OCI-LY3 (cell line): ENCODE measurements at regions not wholly inside any gene's neighbourhood (a gene's known extent, or its start where the extent isn't known, plus 50 kb on each side); places are given as distances from the start of the nearest gene placed in this dataset.

Source experiments
- H2AFZ ChIP-seq: fragments of 200-600, 300-600 bp; shearing (Covaris generic); 2 replicates; pipeline ENCODE4 v1.6.0; 2014; ENCODE audit warnings: antibody characterized with exemption, low read depth, low read length
- H3K27ac ChIP-seq: fragments of 200-600, 300-600 bp; sonication (generic); 2 replicates; pipeline ENCODE4 v1.5.1; 2014; ENCODE audit warnings: mild to moderate bottlenecking, low read length, moderate library complexity, mixed read lengths
- H3K27me3 ChIP-seq: fragments of 200-600, 300-600 bp; sonication (generic); 2 replicates; pipeline ENCODE4 v1.6.1; 2014; ENCODE audit warnings: low read depth, low read length, mixed read lengths
- H3K36me3 ChIP-seq: fragments of 200-600, 300-600 bp; sonication (generic); replicated peaks from 2 replicates; pipeline ENCODE3; 2014; ENCODE audit warnings: low read depth, low read length, mixed read lengths
- H3K4me1 ChIP-seq: fragments of 300-600, 200-600 bp; sonication (generic); 2 replicates; pipeline ENCODE4 v1.6.1; 2014; ENCODE audit warnings: low read length, mixed read lengths
- H3K4me2 ChIP-seq: fragments of 200-600, 300-600 bp; sonication (generic); 2 replicates; pipeline ENCODE4 v1.6.1; 2014; ENCODE audit warnings: low read length, mixed read lengths
- H3K4me3 ChIP-seq: fragments of 300-600, 200-600 bp; sonication (generic); 2 replicates; pipeline ENCODE4 v1.5.1; 2014; ENCODE audit warnings: antibody characterized with exemption, mild to moderate bottlenecking, low read length, moderate library complexity
- H3K79me2 ChIP-seq: fragments of 300-600, 200-600 bp; shearing (Covaris generic); 2 replicates; pipeline ENCODE4 v1.6.1; 2014; ENCODE audit warnings: mild to moderate bottlenecking, low read length, mixed read lengths
- H3K9ac ChIP-seq: fragments of 300-600, 200-600 bp; shearing (Covaris generic); 2 replicates; pipeline ENCODE4 v1.6.0; 2014; ENCODE audit warnings: mild to moderate bottlenecking, low read length, moderate library complexity
- H3K9me3 ChIP-seq: fragments of 200-600, 300-600 bp; shearing (Covaris generic); 2 replicates; pipeline ENCODE4 v1.6.1; 2014; ENCODE audit warnings: low read length, mixed read lengths; ENCODE audit not compliant: insufficient read depth
- H4K20me1 ChIP-seq: fragments of 200-600, 300-600 bp; sonication (generic); 2 replicates; pipeline ENCODE4 v1.6.1; 2016; ENCODE audit warnings: low read length, mixed read lengths; ENCODE audit not compliant: insufficient read depth
- EZH2phosphoT487 ChIP-seq: fragments of 200-600 bp; shearing (Covaris generic); IDR thresholded peaks from 2 replicates; pipeline ENCODE4 v1.6.1; 2018; ENCODE audit warnings: antibody characterized with exemption, mixed run types, low read depth
- TF ChIP-seq, protein P1 (sequence below): fragments of 200-600, 300-600 bp; sonication (generic); IDR thresholded peaks from 2 replicates; pipeline ENCODE4 v1.5.1; 2014; ENCODE audit warnings: antibody characterized with exemption, low read length, low read depth

DNA sequence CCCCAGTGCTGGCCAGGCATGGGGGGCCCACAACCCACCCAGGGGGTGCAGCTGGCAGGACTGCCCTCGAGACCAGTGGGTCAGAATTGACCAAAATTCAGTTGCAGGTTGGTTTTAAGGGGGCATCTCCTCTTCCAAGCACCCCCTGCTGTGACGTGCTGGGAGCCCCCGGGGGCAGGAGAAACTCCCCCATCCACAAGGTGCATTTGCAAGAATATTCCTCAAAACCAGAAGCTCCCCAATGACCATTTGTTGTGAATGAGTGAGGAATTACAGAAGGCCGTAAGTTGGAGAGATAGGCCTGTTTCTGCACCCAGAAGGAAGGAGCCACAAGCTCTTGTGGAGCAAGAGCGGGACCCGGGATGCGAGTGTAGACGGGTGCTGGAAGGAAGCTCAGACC, 414.5 kb downstream of the BRD1 start:
- Histone ChIP-seq H3K27me3 (peaks cover 8% of the 10 kb centered on the region; the same call in 1 of the 2 replicates), H3K4me1 (no peaks in the 10 kb centered on the region), H3K27ac (no peak overlapping the region), H4K20me1 (no peaks in the 10 kb centered on the region), H2AFZ (no peak overlapping the region), H3K79me2 (no peaks in the 10 kb centered on the region), H3K9ac (no peak overlapping the region), H3K4me3 (no peak overlapping the region), H3K9me3 (no peaks in the 10 kb centered on the region), H3K4me2 (no peak overlapping the region), H3K36me3 (no peaks in the 10 kb centered on the region)
- TF ChIP-seq EZH2phosphoT487: no peak
- TF ChIP-seq, protein P1, sequence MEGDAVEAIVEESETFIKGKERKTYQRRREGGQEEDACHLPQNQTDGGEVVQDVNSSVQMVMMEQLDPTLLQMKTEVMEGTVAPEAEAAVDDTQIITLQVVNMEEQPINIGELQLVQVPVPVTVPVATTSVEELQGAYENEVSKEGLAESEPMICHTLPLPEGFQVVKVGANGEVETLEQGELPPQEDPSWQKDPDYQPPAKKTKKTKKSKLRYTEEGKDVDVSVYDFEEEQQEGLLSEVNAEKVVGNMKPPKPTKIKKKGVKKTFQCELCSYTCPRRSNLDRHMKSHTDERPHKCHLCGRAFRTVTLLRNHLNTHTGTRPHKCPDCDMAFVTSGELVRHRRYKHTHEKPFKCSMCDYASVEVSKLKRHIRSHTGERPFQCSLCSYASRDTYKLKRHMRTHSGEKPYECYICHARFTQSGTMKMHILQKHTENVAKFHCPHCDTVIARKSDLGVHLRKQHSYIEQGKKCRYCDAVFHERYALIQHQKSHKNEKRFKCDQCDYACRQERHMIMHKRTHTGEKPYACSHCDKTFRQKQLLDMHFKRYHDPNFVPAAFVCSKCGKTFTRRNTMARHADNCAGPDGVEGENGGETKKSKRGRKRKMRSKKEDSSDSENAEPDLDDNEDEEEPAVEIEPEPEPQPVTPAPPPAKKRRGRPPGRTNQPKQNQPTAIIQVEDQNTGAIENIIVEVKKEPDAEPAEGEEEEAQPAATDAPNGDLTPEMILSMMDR: no peak

DNA sequence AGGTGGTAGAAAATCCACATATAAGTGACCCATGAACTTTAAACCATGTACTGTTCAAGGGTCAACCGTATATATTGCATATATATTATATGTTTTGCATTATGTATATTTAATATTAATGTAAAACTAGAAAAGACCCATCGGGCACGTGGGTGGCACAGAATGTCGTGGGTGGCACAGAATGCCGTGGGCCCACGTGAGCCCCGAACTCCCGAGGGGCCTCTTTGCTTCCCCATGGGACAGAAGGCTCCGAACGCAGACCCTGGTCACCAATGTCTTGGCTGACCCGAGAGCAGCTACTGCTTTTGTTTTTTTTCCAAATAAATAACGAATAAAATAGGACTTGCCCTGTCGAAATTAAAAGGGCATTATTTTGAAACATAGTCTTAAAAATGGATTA, 415.4 kb downstream of the BRD1 start:
- Histone ChIP-seq H3K79me2 (no peaks in the 10 kb centered on the region), H3K27me3 (peaks cover 8% of the 10 kb centered on the region; the same call in 1 of the 2 replicates), H3K36me3 (no peaks in the 10 kb centered on the region), H3K9ac (no peak overlapping the region), H3K4me2 (no peak overlapping the region), H3K9me3 (no peaks in the 10 kb centered on the region), H4K20me1 (no peaks in the 10 kb centered on the region), H3K4me1 (no peaks in the 10 kb centered on the region), H2AFZ (no peak overlapping the region), H3K27ac (no peak overlapping the region), H3K4me3 (no peak overlapping the region)
- no peak for TF ChIP-seq EZH2phosphoT487

DNA sequence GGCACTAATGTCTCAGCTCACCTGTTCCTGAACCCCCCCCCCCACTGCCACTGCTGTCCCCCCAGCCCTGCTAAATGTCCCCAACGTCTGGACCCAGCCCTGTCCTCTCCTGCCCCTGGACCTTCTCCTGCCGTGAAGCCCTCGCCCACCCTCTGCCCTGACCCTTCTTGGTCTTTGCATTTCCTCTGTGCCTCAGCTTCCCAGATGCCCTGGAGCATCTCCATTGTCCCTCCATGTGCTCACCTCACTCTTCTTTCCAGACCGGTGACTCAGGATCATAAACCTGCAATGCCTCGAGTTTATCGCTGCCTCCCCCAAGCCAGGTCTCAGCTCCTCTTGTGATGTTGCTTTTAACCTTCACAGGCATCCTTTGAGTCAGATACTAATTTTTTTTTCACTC, 416.4 kb downstream of the BRD1 start:
- no peaks in the 10 kb centered on the region for H3K4me1 ChIP-seq
- H3K27ac ChIP-seq: no peak overlapping the region
- H3K36me3 ChIP-seq: no peaks in the 10 kb centered on the region
- no peak overlapping the region for H3K4me3 ChIP-seq
- no peak overlapping the region for H3K4me2 ChIP-seq
- no peaks in the 10 kb centered on the region for H3K9me3 ChIP-seq
- H2AFZ ChIP-seq: no peak overlapping the region
- no peaks in the 10 kb centered on the region for H3K79me2 ChIP-seq
- peaks cover 8% of the 10 kb centered on the region; the same call in 1 of the 2 replicates for H3K27me3 ChIP-seq
- H3K9ac ChIP-seq: no peak overlapping the region
- no peaks in the 10 kb centered on the region for H4K20me1 ChIP-seq
- TF ChIP-seq EZH2phosphoT487: no peak
- TF ChIP-seq, protein P1: no peak

DNA sequence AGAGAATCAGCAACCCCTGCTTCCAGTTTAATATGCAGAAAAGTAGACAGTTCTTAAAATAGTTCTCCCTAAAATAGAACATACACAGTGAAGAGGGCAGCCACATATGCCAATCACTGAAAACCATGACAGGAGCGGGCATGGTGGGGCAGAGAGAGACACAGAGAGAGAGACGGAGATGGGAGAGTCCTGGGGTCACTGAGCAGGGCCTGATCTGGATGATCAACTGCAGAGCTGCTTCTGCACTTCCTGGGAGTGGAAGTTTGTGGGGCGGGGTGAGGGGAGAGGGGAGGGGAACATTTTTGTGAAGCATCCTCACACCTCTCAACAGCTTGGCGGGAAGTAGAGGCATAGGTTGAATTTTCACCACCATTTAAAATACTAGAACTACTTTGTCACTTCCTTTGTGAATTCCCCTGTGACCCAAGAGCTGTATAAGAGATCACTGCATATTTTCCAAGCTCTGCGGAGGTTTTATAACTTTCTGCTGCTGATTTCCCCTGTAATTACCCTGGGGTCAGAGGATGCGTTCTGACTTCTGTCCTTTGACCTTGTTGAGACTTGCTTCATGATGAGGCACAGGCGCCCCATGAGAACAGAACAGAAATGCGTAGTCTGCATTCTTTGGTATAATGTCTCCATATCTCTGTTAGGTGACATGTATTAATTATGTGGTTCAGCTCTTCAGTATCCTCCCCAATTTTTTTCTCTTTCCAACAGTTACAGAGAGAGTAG, 419.4 kb downstream of the BRD1 start:
- H3K4me3 ChIP-seq: no peak overlapping the region
- no peaks in the 10 kb centered on the region for H4K20me1 ChIP-seq
- no peak overlapping the region for H2AFZ ChIP-seq
- H3K27me3 ChIP-seq: peaks cover 4% of the 10 kb centered on the region; the same call in 1 of the 2 replicates
- H3K4me2 ChIP-seq: no peak overlapping the region
- no peaks in the 10 kb centered on the region for H3K36me3 ChIP-seq
- no peaks in the 10 kb centered on the region for H3K4me1 ChIP-seq
- H3K9me3 ChIP-seq: no peaks in the 10 kb centered on the region
- no peak overlapping the region for H3K27ac ChIP-seq
- no peak for TF ChIP-seq EZH2phosphoT487
- TF ChIP-seq, protein P1: no peak
- H3K9ac ChIP-seq: no peak overlapping the region
- H3K79me2 ChIP-seq: no peaks in the 10 kb centered on the region
